ENCODE measurements at regions not wholly inside any gene's neighbourhood (a gene's known extent, or its start where the extent isn't known, plus 50 kb on each side); places are given as distances from the start of the nearest gene placed in this dataset.

- no peak overlapping the region for H3K4me2 ChIP-seq (ENCODE audit: unreplicated experiment)
- H3K36me3 ChIP-seq (ENCODE audit: low read depth), result no peaks in the 10 kb centered on the region
- TF ChIP-seq EZH2 (IDR thresholded peaks at IDR 0.05; ENCODE audit: insufficient read depth, poor library complexity, severe bottlenecking), result no peak
- TF ChIP-seq EZH2phosphoT487 (IDR thresholded peaks at IDR 0.05; ENCODE audit: insufficient read depth, low read depth), result no peak
- no peak for DNase-seq
- no peaks in the 10 kb centered on the region for H3F3A ChIP-seq (ENCODE audit: insufficient read depth)
- 33 to 45% methylated on average over 4 of the region's 4 CpGs for WGBS, 2 experiments (ENCODE audit: low coverage in 1 of 2, low lambda C conversion rate in 2 of 2, missing lambda C conversion rate in 2 of 2)
- no peaks in the 10 kb centered on the region for H3K79me2 ChIP-seq (ENCODE audit: insufficient read depth)
- no peaks in the 10 kb centered on the region for H3K4me1 ChIP-seq (ENCODE audit: insufficient read depth)
- H3K27me3 ChIP-seq (replicated peaks; ENCODE audit: insufficient read depth), result no peaks in the 10 kb centered on the region
- H3K9me2 ChIP-seq (ENCODE audit: insufficient read depth), result no peaks in the 10 kb centered on the region
- no peaks in the 10 kb centered on the region for H4K20me1 ChIP-seq (ENCODE audit: insufficient read depth)
- H3K9ac ChIP-seq, result no peak overlapping the region
- H3K4me3 ChIP-seq, result no peak overlapping the region
- H2AFZ ChIP-seq, result no peak overlapping the region
- in situ Hi-C loops (cut with MboI), result no loop called here
- no peak overlapping the region for H3K27ac ChIP-seq
- H3K9me3 ChIP-seq (ENCODE audit: low read depth), result no peaks in the 10 kb centered on the region
These were observed 499.7 kb downstream of the BCL11A start for GRCh38 chr2:60053791-60054190.

GRCh38 chr2:60052601-60053000 lies 500.9 kb downstream of the BCL11A start:
- H3K9me2 ChIP-seq (ENCODE audit: insufficient read depth), result no peaks in the 10 kb centered on the region
- H4K20me1 ChIP-seq (ENCODE audit: insufficient read depth), result no peaks in the 10 kb centered on the region
- no peaks in the 10 kb centered on the region for H3K79me2 ChIP-seq (ENCODE audit: insufficient read depth)
- in situ Hi-C loops (cut with MboI), result no loop called here
- no peak overlapping the region for H3K9ac ChIP-seq
- no peaks in the 10 kb centered on the region for H3K4me1 ChIP-seq (ENCODE audit: insufficient read depth)
- DNase-seq, result no peak
- H3K9me3 ChIP-seq (ENCODE audit: low read depth), result no peaks in the 10 kb centered on the region
- no peaks in the 10 kb centered on the region for H3K27me3 ChIP-seq (replicated peaks; ENCODE audit: insufficient read depth)
- H3K4me2 ChIP-seq (ENCODE audit: unreplicated experiment), result no peak overlapping the region
- no peak overlapping the region for H3K4me3 ChIP-seq
- no peaks in the 10 kb centered on the region for H3F3A ChIP-seq (ENCODE audit: insufficient read depth)
- no peak for TF ChIP-seq EZH2 (IDR thresholded peaks at IDR 0.05; ENCODE audit: insufficient read depth, poor library complexity, severe bottlenecking)
- TF ChIP-seq EZH2phosphoT487 (IDR thresholded peaks at IDR 0.05; ENCODE audit: insufficient read depth, low read depth), result no peak
- 48 to 50% methylated on average over 3 of the region's 3 CpGs for WGBS, 2 experiments (ENCODE audit: low coverage in 1 of 2, low lambda C conversion rate in 2 of 2, missing lambda C conversion rate in 2 of 2)
- no peak overlapping the region for H3K27ac ChIP-seq
- H2AFZ ChIP-seq, result no peak overlapping the region
- no peaks in the 10 kb centered on the region for H3K36me3 ChIP-seq (ENCODE audit: low read depth)

- H2AFZ ChIP-seq, result no peak overlapping the region
- H3F3A ChIP-seq (ENCODE audit: insufficient read depth), result no peaks in the 10 kb centered on the region
- H3K4me1 ChIP-seq (ENCODE audit: insufficient read depth), result no peaks in the 10 kb centered on the region
- H4K20me1 ChIP-seq (ENCODE audit: insufficient read depth), result no peaks in the 10 kb centered on the region
- no peaks in the 10 kb centered on the region for H3K79me2 ChIP-seq (ENCODE audit: insufficient read depth)
- no peak overlapping the region for H3K4me2 ChIP-seq (ENCODE audit: unreplicated experiment)
- H3K9me3 ChIP-seq (ENCODE audit: low read depth), result no peaks in the 10 kb centered on the region
- no peaks in the 10 kb centered on the region for H3K36me3 ChIP-seq (ENCODE audit: low read depth)
- H3K9me2 ChIP-seq (ENCODE audit: insufficient read depth), result no peaks in the 10 kb centered on the region
- no peak overlapping the region for H3K27ac ChIP-seq
- in situ Hi-C loops (cut with MboI), result no loop called here
- H3K27me3 ChIP-seq (replicated peaks; ENCODE audit: insufficient read depth), result no peaks in the 10 kb centered on the region
- no peak for DNase-seq
- no peak overlapping the region for H3K4me3 ChIP-seq
- TF ChIP-seq EZH2phosphoT487 (IDR thresholded peaks at IDR 0.05; ENCODE audit: insufficient read depth, low read depth) (no peak), EZH2 (IDR thresholded peaks at IDR 0.05; ENCODE audit: insufficient read depth, poor library complexity, severe bottlenecking) (no peak)
- WGBS, 2 experiments (ENCODE audit: low coverage in 1 of 2, low lambda C conversion rate in 2 of 2, missing lambda C conversion rate in 2 of 2), result 50 to 68% methylated on average over 4 of the region's 4 CpGs
- no peak overlapping the region for H3K9ac ChIP-seq
These were observed 501.5 kb downstream of the BCL11A start for GRCh38 chr2:60051991-60052390.

GRCh38 chr2:60047944-60048525 lies 505.4 kb downstream of the BCL11A start:
- Histone ChIP-seq H2AFZ (no peak overlapping the region), H3K9me2 (ENCODE audit: insufficient read depth) (no peaks in the 10 kb centered on the region), H3K4me2 (ENCODE audit: unreplicated experiment) (no peak overlapping the region), H3K79me2 (ENCODE audit: insufficient read depth) (no peaks in the 10 kb centered on the region), H3K9me3 (ENCODE audit: low read depth) (no peaks in the 10 kb centered on the region), H3F3A (ENCODE audit: insufficient read depth) (no peaks in the 10 kb centered on the region), H3K36me3 (ENCODE audit: low read depth) (no peaks in the 10 kb centered on the region), H3K27me3 (replicated peaks; ENCODE audit: insufficient read depth) (no peaks in the 10 kb centered on the region), H4K20me1 (ENCODE audit: insufficient read depth) (no peaks in the 10 kb centered on the region), H3K9ac (no peak overlapping the region), H3K4me1 (ENCODE audit: insufficient read depth) (no peaks in the 10 kb centered on the region), H3K4me3 (no peak overlapping the region), H3K27ac (no peak overlapping the region)
- TF ChIP-seq EZH2phosphoT487 (IDR thresholded peaks at IDR 0.05; ENCODE audit: insufficient read depth, low read depth), result no peak
- TF ChIP-seq EZH2 (IDR thresholded peaks at IDR 0.05; ENCODE audit: insufficient read depth, poor library complexity, severe bottlenecking), result no peak
- 3 to 7% methylated on average over 4 of the region's 4 CpGs for WGBS, 2 experiments (ENCODE audit: low coverage in 1 of 2, low lambda C conversion rate in 2 of 2, missing lambda C conversion rate in 2 of 2)
- in situ Hi-C loops (cut with MboI), result no loop called here
- no peak for DNase-seq

- no peaks in the 10 kb centered on the region for H3K36me3 ChIP-seq (ENCODE audit: low read depth)
- no peaks in the 10 kb centered on the region for H3K9me2 ChIP-seq (ENCODE audit: insufficient read depth)
- in situ Hi-C loops (cut with MboI), result no loop called here
- no peaks in the 10 kb centered on the region for H3K4me1 ChIP-seq (ENCODE audit: insufficient read depth)
- H3K4me3 ChIP-seq, result no peak overlapping the region
- H3K9ac ChIP-seq, result no peak overlapping the region
- H3K9me3 ChIP-seq (ENCODE audit: low read depth), result no peaks in the 10 kb centered on the region
- H3K27me3 ChIP-seq (replicated peaks; ENCODE audit: insufficient read depth), result no peaks in the 10 kb centered on the region
- H3K79me2 ChIP-seq (ENCODE audit: insufficient read depth), result no peaks in the 10 kb centered on the region
- TF ChIP-seq EZH2phosphoT487 (IDR thresholded peaks at IDR 0.05; ENCODE audit: insufficient read depth, low read depth) (no peak), EZH2 (IDR thresholded peaks at IDR 0.05; ENCODE audit: insufficient read depth, poor library complexity, severe bottlenecking) (no peak)
- no peak overlapping the region for H3K27ac ChIP-seq
- no peaks in the 10 kb centered on the region for H3F3A ChIP-seq (ENCODE audit: insufficient read depth)
- no peaks in the 10 kb centered on the region for H4K20me1 ChIP-seq (ENCODE audit: insufficient read depth)
- DNase-seq, result no peak
- H2AFZ ChIP-seq, result no peak overlapping the region
- H3K4me2 ChIP-seq (ENCODE audit: unreplicated experiment), result no peak overlapping the region
- WGBS, 2 experiments (ENCODE audit: low coverage in 1 of 2, low lambda C conversion rate in 2 of 2, missing lambda C conversion rate in 2 of 2), result 48 to 51% methylated on average over 2 of the region's 2 CpGs
These were observed 506.1 kb downstream of the BCL11A start for GRCh38 chr2:60047347-60047746.

Data from GM23248 (cell line).